ENCODE measurements at regions not wholly inside any gene's neighbourhood (a gene's known extent, or its start where the extent isn't known, plus 50 kb on each side); places are given as distances from the start of the nearest gene placed in this dataset.

DNA sequence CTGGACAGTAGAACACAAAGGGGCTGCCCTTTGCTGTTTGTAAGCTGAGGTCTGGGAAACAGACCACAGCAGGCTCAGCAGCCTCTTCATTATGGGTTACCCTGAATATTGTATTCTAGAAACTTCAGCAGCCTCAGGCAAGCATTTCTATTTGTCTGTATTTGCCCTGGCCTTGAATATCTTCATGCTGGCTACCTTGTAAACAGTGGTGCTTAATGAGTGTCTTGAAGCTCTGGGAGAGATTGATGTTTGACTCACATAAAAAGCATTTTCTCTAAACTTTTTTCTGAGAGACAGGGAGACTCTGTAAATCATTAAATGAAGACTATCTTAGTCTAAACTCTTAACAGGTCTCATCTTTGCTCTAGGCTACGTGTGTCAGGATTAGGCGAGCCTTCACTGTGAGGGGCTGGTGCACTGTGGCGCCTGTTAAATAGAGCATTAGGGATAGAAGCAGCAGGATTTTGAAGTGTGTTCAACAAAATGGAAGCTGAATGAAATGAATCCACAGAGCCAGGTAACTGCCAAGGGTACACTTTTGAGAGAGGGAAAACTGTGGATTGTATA, 53.1 kb upstream of the MEX3C start:
- TF ChIP-seq, protein P1, sequence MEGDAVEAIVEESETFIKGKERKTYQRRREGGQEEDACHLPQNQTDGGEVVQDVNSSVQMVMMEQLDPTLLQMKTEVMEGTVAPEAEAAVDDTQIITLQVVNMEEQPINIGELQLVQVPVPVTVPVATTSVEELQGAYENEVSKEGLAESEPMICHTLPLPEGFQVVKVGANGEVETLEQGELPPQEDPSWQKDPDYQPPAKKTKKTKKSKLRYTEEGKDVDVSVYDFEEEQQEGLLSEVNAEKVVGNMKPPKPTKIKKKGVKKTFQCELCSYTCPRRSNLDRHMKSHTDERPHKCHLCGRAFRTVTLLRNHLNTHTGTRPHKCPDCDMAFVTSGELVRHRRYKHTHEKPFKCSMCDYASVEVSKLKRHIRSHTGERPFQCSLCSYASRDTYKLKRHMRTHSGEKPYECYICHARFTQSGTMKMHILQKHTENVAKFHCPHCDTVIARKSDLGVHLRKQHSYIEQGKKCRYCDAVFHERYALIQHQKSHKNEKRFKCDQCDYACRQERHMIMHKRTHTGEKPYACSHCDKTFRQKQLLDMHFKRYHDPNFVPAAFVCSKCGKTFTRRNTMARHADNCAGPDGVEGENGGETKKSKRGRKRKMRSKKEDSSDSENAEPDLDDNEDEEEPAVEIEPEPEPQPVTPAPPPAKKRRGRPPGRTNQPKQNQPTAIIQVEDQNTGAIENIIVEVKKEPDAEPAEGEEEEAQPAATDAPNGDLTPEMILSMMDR (conservative IDR thresholded peaks at IDR 0.05; ENCODE audit: low read depth, low read length): no peak
- TF ChIP-seq EZH2 (IDR thresholded peaks at IDR 0.05; ENCODE audit: low read length, unreplicated experiment): no peak
